Endothelial cell of umbilical vein (primary cell): ENCODE measurements at regions not wholly inside any gene's neighbourhood (a gene's known extent, or its start where the extent isn't known, plus 50 kb on each side); places are given as distances from the start of the nearest gene placed in this dataset.

Source experiments
- EZH2 ChIP-seq: IDR thresholded peaks from 2 replicates; pipeline ENCODE4 v1.6.1; 2012; ENCODE audit warnings: borderline replicate concordance, low read depth, mild to moderate bottlenecking, moderate library complexity, low read length, inconsistent platforms; ENCODE audit not compliant: severe bottlenecking
- GATA2 ChIP-seq: IDR thresholded peaks from 2 replicates; pipeline ENCODE4 v1.7.0; 2011; ENCODE audit warnings: low read depth, mild to moderate bottlenecking, moderate library complexity, mixed read lengths, low read length; ENCODE audit not compliant: insufficient read length, insufficient read depth
- JUN ChIP-seq: IDR thresholded peaks from 2 replicates; pipeline ENCODE4 v1.6.1; 2011; ENCODE audit warnings: borderline replicate concordance, low read depth; ENCODE audit not compliant: insufficient read length, insufficient read depth
- MYC ChIP-seq: IDR thresholded peaks from one replicate; pipeline ENCODE4 v1.6.1; 2011; ENCODE audit warnings: mild to moderate bottlenecking, low read depth, low read length
- POLR2A ChIP-seq: IDR thresholded peaks from 2 replicates; pipeline ENCODE4 v1.6.1; 2012; ENCODE audit warnings: low read depth, mild to moderate bottlenecking, control low read depth, low read length
- POLR2AphosphoS5 ChIP-seq: IDR thresholded peaks from 2 replicates; pipeline ENCODE4 v1.6.1; 2012; ENCODE audit warnings: low read depth, mild to moderate bottlenecking, control low read depth, low read length, moderate library complexity; ENCODE audit not compliant: insufficient read depth
- TF ChIP-seq, protein P1 (sequence below), 2 donors: IDR thresholded peaks; 1 replicate in 1 of 2; 2 replicates in 1 of 2; pipeline ENCODE4 v1.5.1; 2011; ENCODE audit warnings: low read length in 2 of 2, mild to moderate bottlenecking in 2 of 2, moderate library complexity in 2 of 2, control low read depth in 1 of 2, inconsistent platforms in 1 of 2, low read depth in 1 of 2; ENCODE audit not compliant: insufficient read depth in 1 of 2; ENCODE audit errors: extremely low read depth in 1 of 2

DNA sequence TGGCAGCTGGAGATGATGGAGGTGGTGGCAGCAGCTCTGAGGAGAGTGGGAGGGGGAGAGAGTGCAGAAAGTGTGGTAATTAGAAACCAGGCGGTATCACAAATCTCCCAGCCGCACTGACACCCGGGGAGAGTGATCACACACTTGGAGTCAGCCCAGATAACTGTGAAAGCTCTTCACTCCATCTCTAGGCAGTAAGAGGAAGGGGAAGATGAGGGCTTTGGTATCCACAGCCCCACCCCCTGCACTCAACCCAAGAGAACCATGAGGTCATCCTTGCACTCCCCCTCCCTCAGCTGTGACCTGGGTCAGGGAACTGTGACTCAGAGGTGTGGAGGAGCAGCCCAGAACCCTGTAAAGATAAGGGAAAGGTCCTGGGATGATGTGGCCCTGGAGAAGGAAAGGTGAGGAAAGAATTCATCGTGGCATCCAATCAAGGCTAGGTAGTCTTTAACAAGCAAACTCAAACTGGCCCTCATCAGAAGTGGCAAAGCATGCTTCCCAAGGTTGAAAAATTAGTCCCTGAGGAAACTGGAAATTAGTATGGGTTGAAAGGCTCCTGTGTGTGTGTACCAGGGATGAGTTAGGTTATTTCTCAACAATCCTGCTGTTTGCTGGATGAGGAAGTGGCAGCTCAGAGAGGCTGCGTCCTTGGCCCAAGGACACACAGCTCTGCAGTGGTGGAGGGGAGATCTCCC is 111.0 kb upstream of the LHX5 start:
- TF ChIP-seq POLR2A (no peak), GATA2 (no peak), POLR2AphosphoS5 (no peak), MYC (no peak), EZH2 (no peak), JUN (no peak)
- TF ChIP-seq, protein P1, sequence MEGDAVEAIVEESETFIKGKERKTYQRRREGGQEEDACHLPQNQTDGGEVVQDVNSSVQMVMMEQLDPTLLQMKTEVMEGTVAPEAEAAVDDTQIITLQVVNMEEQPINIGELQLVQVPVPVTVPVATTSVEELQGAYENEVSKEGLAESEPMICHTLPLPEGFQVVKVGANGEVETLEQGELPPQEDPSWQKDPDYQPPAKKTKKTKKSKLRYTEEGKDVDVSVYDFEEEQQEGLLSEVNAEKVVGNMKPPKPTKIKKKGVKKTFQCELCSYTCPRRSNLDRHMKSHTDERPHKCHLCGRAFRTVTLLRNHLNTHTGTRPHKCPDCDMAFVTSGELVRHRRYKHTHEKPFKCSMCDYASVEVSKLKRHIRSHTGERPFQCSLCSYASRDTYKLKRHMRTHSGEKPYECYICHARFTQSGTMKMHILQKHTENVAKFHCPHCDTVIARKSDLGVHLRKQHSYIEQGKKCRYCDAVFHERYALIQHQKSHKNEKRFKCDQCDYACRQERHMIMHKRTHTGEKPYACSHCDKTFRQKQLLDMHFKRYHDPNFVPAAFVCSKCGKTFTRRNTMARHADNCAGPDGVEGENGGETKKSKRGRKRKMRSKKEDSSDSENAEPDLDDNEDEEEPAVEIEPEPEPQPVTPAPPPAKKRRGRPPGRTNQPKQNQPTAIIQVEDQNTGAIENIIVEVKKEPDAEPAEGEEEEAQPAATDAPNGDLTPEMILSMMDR (IDR thresholded peaks at IDR 0.05; ENCODE audit: extremely low read depth in 1 of 2, insufficient read depth in 1 of 2, low read depth in 1 of 2, low read length in 2 of 2): no peak
